BLaER1 (cell line): ENCODE measurements at regions not wholly inside any gene's neighbourhood (a gene's known extent, or its start where the extent isn't known, plus 50 kb on each side); places are given as distances from the start of the nearest gene placed in this dataset.

Source experiments
- H3K27ac ChIP-seq: shearing (Covaris generic); formaldehyde crosslinking; 2 replicates; pipeline ENCODE4 v1.8.1; 2022
- H3K27me3 ChIP-seq: shearing (Covaris generic); formaldehyde crosslinking; 2 replicates; pipeline ENCODE4 v1.8.1; 2022
- H3K36me3 ChIP-seq: shearing (Covaris generic); formaldehyde crosslinking; 2 replicates; pipeline ENCODE4 v1.8.1; 2022
- H3K4me1 ChIP-seq: shearing (Covaris generic); formaldehyde crosslinking; 2 replicates; pipeline ENCODE4 v1.8.1; 2022
- H3K4me2 ChIP-seq: shearing (Covaris generic); formaldehyde crosslinking; 2 replicates; pipeline ENCODE4 v1.8.1; 2022
- H3K4me3 ChIP-seq: shearing (Covaris generic); formaldehyde crosslinking; 2 replicates; pipeline ENCODE4 v1.8.1; 2022
- H3K9ac ChIP-seq: shearing (Covaris generic); formaldehyde crosslinking; 2 replicates; pipeline ENCODE4 v1.8.1; 2022
- H3K9me3 ChIP-seq: shearing (Covaris generic); formaldehyde crosslinking; 2 replicates; pipeline ENCODE4 v1.8.1; 2022
- H4K20me1 ChIP-seq: shearing (Covaris generic); formaldehyde crosslinking; 2 replicates; pipeline ENCODE4 v1.8.1; 2022
- Cebpa-rat ChIP-seq: shearing (Covaris generic); IDR thresholded peaks from 2 replicates; pipeline ENCODE4 v1.8.1; 2022

DNA sequence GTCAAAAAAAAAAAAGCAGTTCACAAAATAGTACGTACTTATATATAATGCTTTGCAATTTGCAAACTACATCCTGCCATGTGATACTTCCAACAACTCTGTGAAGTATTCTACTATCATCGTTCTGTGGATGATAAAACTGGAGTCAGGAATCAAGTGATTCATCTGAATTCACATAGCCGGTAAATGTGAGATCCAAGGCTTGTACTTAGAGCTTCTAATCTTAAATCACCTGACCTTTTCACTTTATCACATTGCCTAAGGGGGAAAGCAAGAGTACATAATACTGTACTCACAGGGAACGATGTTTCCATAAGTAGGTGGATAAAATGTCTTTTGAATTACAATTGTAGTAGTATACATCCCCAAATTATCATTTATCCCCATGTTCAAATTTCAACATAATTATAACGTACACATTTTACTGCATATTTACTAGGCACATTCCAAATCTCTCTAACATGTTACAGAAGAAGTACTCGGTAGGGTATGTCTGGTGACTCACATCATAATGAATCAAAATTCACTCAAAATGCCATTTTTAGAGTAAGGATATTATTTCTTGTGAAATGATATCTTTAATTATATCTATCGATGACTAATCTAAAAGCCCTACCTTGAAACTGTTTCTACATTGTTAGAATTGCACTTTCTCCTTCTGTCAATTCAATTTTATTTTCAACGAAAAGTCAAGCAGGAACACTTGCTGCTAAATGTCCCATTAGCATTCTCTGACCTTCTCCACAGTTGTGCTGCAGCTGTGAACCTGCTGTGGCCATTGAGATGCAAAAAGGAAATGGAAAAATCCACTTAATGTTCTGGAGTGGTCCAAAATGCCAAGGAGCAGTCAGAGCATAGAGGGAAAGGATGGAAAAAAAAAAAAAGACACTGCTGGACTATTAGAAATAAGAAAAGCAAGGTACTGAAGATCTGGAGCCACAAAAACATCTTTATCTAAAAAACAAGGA lies 78.9 kb downstream of the OR2K2 start:
- Histone ChIP-seq H3K36me3 (no peaks in the 10 kb centered on the region), H3K9me3 (no peaks in the 10 kb centered on the region), H3K4me3 (no peak overlapping the region), H4K20me1 (no peaks in the 10 kb centered on the region), H3K9ac (no peak overlapping the region), H3K27me3 (no peaks in the 10 kb centered on the region), H3K27ac (no peak overlapping the region), H3K4me2 (no peak overlapping the region), H3K4me1 (no peaks in the 10 kb centered on the region)
- TF ChIP-seq Cebpa-rat: no peak

DNA sequence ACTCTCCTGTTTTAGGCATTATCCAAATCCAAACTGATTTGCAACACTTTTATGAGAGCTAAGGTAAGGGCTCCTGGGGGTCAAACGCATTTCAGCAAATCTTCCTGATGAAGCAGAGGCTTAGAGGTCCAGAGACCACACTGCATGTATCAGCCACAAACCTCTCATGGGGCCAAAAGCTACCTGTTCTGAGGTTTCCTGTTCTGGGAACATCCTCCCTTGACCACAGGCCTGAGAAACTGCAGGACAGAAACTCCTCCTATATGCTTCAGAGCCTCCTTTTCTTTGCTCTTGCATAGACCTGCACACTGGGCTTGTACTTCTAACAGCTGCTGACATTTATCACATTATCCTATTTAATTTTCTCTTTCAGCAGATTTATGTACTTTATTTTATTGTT lies 92.6 kb downstream of the OR2K2 start:
- Histone ChIP-seq H3K4me1 (no peaks in the 10 kb centered on the region), H3K36me3 (no peaks in the 10 kb centered on the region), H4K20me1 (no peaks in the 10 kb centered on the region), H3K4me2 (no peak overlapping the region), H3K27ac (no peak overlapping the region), H3K9me3 (no peaks in the 10 kb centered on the region), H3K4me3 (no peak overlapping the region), H3K9ac (no peak overlapping the region), H3K27me3 (no peaks in the 10 kb centered on the region)
- TF ChIP-seq Cebpa-rat: no peak

DNA sequence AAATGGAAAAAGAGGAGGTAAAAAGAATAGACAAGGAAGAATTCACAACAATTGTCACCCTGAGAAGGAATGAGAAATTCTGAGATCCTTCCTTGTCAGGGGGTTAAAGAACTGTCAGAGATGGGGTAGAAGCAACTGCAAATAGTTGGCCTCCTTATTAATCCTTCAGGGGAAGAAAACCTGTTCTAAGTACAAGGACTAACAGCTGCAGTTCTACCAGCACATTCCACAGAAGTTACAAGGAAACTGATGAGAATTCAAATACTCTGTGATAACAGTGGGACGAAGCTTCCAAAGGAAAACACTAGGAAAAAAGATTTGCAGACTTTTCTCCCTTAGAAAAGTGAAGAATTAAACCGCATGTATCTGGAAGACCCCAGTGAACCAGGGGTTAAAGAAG lies 93.7 kb downstream of the OR2K2 start:
- Histone ChIP-seq H3K9ac (no peak overlapping the region), H4K20me1 (no peaks in the 10 kb centered on the region), H3K4me2 (no peak overlapping the region), H3K4me3 (no peak overlapping the region), H3K27me3 (no peaks in the 10 kb centered on the region), H3K4me1 (no peaks in the 10 kb centered on the region), H3K36me3 (no peaks in the 10 kb centered on the region), H3K9me3 (no peaks in the 10 kb centered on the region), H3K27ac (no peak overlapping the region)
- no peak for TF ChIP-seq Cebpa-rat

DNA sequence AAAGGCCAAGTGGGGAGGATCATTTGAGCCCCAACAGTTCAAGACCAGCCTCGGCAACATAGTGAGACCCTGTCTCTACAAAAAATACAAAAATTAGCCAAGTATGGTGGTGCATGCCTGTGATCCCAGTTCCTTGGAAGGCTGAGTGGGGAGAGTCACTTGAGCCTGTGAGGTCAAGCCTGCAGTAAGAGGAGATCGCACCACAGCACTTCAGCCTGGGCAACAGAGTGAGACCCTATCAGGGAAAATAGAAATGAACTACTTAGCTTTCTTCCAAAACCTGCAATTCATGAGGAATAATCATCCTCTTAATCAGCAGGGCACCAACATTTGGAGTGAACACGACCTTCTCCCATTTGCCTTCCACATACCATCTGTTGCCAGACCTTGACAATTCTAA lies 96.1 kb downstream of the OR2K2 start:
- no peak for TF ChIP-seq Cebpa-rat
- no peak overlapping the region for H3K4me2 ChIP-seq
- no peaks in the 10 kb centered on the region for H3K9me3 ChIP-seq
- no peaks in the 10 kb centered on the region for H3K27me3 ChIP-seq
- H3K36me3 ChIP-seq: no peaks in the 10 kb centered on the region
- no peak overlapping the region for H3K4me3 ChIP-seq
- H3K27ac ChIP-seq: no peak overlapping the region
- H3K9ac ChIP-seq: no peak overlapping the region
- no peaks in the 10 kb centered on the region for H4K20me1 ChIP-seq
- H3K4me1 ChIP-seq: no peaks in the 10 kb centered on the region

DNA sequence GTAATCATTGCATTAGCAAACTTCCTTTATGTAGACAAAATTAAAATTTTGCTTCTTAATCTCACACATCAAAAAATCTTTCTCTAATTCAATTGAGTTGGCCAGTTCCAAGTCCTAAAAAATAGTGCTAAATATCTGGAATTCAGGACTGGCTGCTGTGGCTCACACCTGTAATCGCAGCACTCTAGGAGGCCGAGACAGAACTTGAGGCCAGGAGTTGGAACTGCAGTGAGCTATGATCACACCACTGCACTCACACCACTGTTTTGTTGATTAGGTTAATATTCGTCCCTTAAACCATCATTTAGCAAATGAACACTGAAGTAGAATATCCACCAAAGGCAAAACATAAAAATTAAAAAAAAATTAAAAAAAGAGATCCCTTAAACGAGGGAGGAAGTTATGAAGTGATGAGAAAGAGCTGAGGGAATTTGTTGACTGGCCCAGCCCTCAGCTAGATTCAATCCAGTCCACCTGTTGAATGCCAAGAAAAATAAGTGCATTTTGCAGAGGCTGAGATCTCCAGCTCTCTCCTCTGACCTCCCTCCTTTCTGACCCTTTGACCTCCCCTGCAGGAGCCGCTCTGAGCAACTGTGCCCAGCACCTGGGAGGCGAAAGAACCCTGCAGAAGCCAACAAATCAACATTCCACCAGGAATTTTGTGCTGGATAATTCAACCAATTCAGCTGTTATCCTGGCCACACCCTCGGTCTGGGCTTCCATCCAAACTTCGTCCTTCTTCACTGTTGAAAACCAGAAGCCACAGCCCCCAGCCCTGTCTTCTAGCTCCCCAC lies 96.8 kb downstream of the OR2K2 start:
- TF ChIP-seq Cebpa-rat: no peak
- no peaks in the 10 kb centered on the region for H3K27me3 ChIP-seq
- no peak overlapping the region for H3K4me3 ChIP-seq
- H4K20me1 ChIP-seq: no peaks in the 10 kb centered on the region
- H3K27ac ChIP-seq: no peak overlapping the region
- no peaks in the 10 kb centered on the region for H3K4me1 ChIP-seq
- no peak overlapping the region for H3K9ac ChIP-seq
- no peaks in the 10 kb centered on the region for H3K9me3 ChIP-seq
- H3K36me3 ChIP-seq: no peaks in the 10 kb centered on the region
- no peak overlapping the region for H3K4me2 ChIP-seq

- Histone ChIP-seq H3K4me1 (no peaks in the 10 kb centered on the region), H3K27ac (no peak overlapping the region), H3K4me2 (no peak overlapping the region), H3K36me3 (no peaks in the 10 kb centered on the region), H3K9me3 (no peaks in the 10 kb centered on the region), H4K20me1 (no peaks in the 10 kb centered on the region), H3K4me3 (no peak overlapping the region), H3K27me3 (no peaks in the 10 kb centered on the region), H3K9ac (no peak overlapping the region)
- no peak for TF ChIP-seq Cebpa-rat
Observed at GRCh38 chr9:111231801-111232580, 98.0 kb downstream of the OR2K2 start.

- H3K9me3 ChIP-seq: no peaks in the 10 kb centered on the region
- no peak for TF ChIP-seq Cebpa-rat
- no peak overlapping the region for H3K4me3 ChIP-seq
- H4K20me1 ChIP-seq: no peaks in the 10 kb centered on the region
- H3K9ac ChIP-seq: no peak overlapping the region
- no peak overlapping the region for H3K27ac ChIP-seq
- no peaks in the 10 kb centered on the region for H3K4me1 ChIP-seq
- H3K4me2 ChIP-seq: no peak overlapping the region
- H3K36me3 ChIP-seq: no peaks in the 10 kb centered on the region
- H3K27me3 ChIP-seq: no peaks in the 10 kb centered on the region
Observed at GRCh38 chr9:111222757-111223156, 107.3 kb downstream of the OR2K2 start.

DNA sequence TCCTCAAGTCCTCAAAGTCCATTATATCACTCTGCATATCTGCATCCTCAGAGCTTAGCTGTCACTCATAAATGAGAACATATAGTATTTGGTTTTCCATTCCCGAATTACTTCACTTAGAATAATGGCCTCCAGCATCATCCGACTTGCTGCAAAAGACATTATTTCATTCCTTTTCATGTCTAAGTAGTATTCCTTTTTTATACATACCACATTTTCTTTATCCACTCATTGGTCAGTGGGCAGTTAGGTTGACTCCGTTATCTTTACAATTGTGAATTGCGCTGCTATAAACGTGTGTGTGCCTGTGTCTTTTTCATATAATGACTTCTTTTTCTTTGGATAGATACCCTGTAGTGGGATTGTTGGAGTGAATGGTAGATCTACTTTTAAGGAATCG lies 117.2 kb downstream of the OR2K2 start:
- Histone ChIP-seq H3K9me3 (no peaks in the 10 kb centered on the region), H3K4me1 (no peaks in the 10 kb centered on the region), H4K20me1 (no peaks in the 10 kb centered on the region), H3K27me3 (no peaks in the 10 kb centered on the region), H3K9ac (no peak overlapping the region), H3K36me3 (no peaks in the 10 kb centered on the region), H3K27ac (no peak overlapping the region), H3K4me3 (no peak overlapping the region), H3K4me2 (no peak overlapping the region)
- no peak for TF ChIP-seq Cebpa-rat

DNA sequence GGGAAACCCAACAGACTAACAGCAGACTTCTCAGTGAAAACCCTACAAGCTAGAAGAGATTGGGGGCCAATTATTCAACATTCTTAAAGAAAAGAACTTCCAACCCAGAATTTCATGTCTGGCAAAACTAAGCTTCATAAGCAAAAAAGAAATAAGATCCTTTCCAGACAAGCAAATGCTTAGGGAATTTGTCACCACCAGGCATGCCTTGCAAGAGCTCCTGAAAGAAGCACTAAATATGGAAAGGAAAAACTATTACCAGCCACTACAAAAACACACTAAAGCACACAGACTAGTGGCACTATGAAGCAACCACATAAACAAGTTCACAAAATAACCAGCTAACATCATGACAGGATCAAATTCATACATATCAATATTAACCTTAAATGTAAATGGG lies 131.1 kb downstream of the OR2K2 start:
- no peak for TF ChIP-seq Cebpa-rat
- Histone ChIP-seq H4K20me1 (no peaks in the 10 kb centered on the region), H3K9me3 (peaks cover 11% of the 10 kb centered on the region; the same call in 1 of the 2 replicates), H3K4me1 (no peaks in the 10 kb centered on the region), H3K9ac (no peak overlapping the region), H3K27ac (no peak overlapping the region), H3K4me3 (no peak overlapping the region), H3K4me2 (no peak overlapping the region), H3K36me3 (no peaks in the 10 kb centered on the region), H3K27me3 (no peaks in the 10 kb centered on the region)
